Esophagus squamous epithelium (tissue), 4 donors: ENCODE measurements at regions not wholly inside any gene's neighbourhood (a gene's known extent, or its start where the extent isn't known, plus 50 kb on each side); places are given as distances from the start of the nearest gene placed in this dataset.

ENCODE experiments used
- CTCF ChIP-seq, 6 experiments: fragments of 450-650 bp in 4 of 6; fragments of 200-600 bp in 2 of 6; sonication (generic) in 2 of 6; IDR thresholded peaks; one replicate each; pipeline ENCODE4 v1.5.1; 2016 to 2019; ENCODE audit warnings: antibody characterized with exemption in 6 of 6, mild to moderate bottlenecking in 4 of 6, moderate library complexity in 4 of 6
- POLR2A ChIP-seq, 4 donors: fragments of 450-650 bp; IDR thresholded peaks; one replicate each; pipeline ENCODE4 v1.6.1; 2017; ENCODE audit warnings: antibody characterized with exemption in 4 of 4, mild to moderate bottlenecking in 4 of 4, moderate library complexity in 3 of 4

GRCh38 chr6:165725201-165725600 lies 62.2 kb upstream of the PDE10A start:
- TF ChIP-seq POLR2A (IDR thresholded peaks at IDR 0.05) (no peak), CTCF (IDR thresholded peaks at IDR 0.05) (no peak)
